ENCODE measurements at regions not wholly inside any gene's neighbourhood (a gene's known extent, or its start where the extent isn't known, plus 50 kb on each side); places are given as distances from the start of the nearest gene placed in this dataset.

- Mint-ChIP-seq H3K9me3 (ENCODE audit: unreplicated experiment) (peaks cover 4% of the 10 kb centered on the region), H3K27ac (ENCODE audit: unreplicated experiment) (no peak overlapping the region), H3K4me1 (ENCODE audit: unreplicated experiment) (no peaks in the 10 kb centered on the region), H3K36me3 (ENCODE audit: unreplicated experiment) (no peaks in the 10 kb centered on the region), H3K4me3 (ENCODE audit: unreplicated experiment) (no peak overlapping the region), H3K27me3 (ENCODE audit: unreplicated experiment) (no peaks in the 10 kb centered on the region)
- no peak for TF ChIP-seq CTCF (IDR thresholded peaks at IDR 0.05)
- DNase-seq (ENCODE audit: extremely low spot score, unreplicated experiment), result no peak
Observed at GRCh38 chr1:218845589-218845988, 328.1 kb upstream of the LYPLAL1 start.

GRCh38 chr1:218846181-218846580, 327.5 kb upstream of the LYPLAL1 start:
- Mint-ChIP-seq H3K9me3 (ENCODE audit: unreplicated experiment) (peaks cover under 1% of the 10 kb centered on the region), H3K36me3 (ENCODE audit: unreplicated experiment) (no peaks in the 10 kb centered on the region), H3K4me3 (ENCODE audit: unreplicated experiment) (no peak overlapping the region), H3K4me1 (ENCODE audit: unreplicated experiment) (no peaks in the 10 kb centered on the region), H3K27ac (ENCODE audit: unreplicated experiment) (no peak overlapping the region), H3K27me3 (ENCODE audit: unreplicated experiment) (no peaks in the 10 kb centered on the region)
- TF ChIP-seq CTCF (IDR thresholded peaks at IDR 0.05), result no peak
- no peak for DNase-seq (ENCODE audit: extremely low spot score, unreplicated experiment)

- no peak overlapping the region for H3K4me3 Mint-ChIP-seq (ENCODE audit: unreplicated experiment)
- TF ChIP-seq CTCF (IDR thresholded peaks at IDR 0.05), result no peak
- H3K4me1 Mint-ChIP-seq (ENCODE audit: unreplicated experiment), result peaks cover 6% of the 10 kb centered on the region
- no peak overlapping the region for H3K27ac Mint-ChIP-seq (ENCODE audit: unreplicated experiment)
- no peaks in the 10 kb centered on the region for H3K36me3 Mint-ChIP-seq (ENCODE audit: unreplicated experiment)
- no peaks in the 10 kb centered on the region for H3K9me3 Mint-ChIP-seq (ENCODE audit: unreplicated experiment)
- DNase-seq (ENCODE audit: extremely low spot score, unreplicated experiment), result no peak
- no peaks in the 10 kb centered on the region for H3K27me3 Mint-ChIP-seq (ENCODE audit: unreplicated experiment)
Observed at GRCh38 chr1:218847089-218847768, 326.4 kb upstream of the LYPLAL1 start.

GRCh38 chr1:218848009-218848408, 325.7 kb upstream of the LYPLAL1 start:
- Mint-ChIP-seq H3K4me3 (ENCODE audit: unreplicated experiment) (no peak overlapping the region), H3K27me3 (ENCODE audit: unreplicated experiment) (no peaks in the 10 kb centered on the region), H3K4me1 (ENCODE audit: unreplicated experiment) (peaks cover 6% of the 10 kb centered on the region), H3K36me3 (ENCODE audit: unreplicated experiment) (no peaks in the 10 kb centered on the region), H3K9me3 (ENCODE audit: unreplicated experiment) (no peaks in the 10 kb centered on the region), H3K27ac (ENCODE audit: unreplicated experiment) (no peak overlapping the region)
- no peak for DNase-seq (ENCODE audit: extremely low spot score, unreplicated experiment)
- no peak for TF ChIP-seq CTCF (IDR thresholded peaks at IDR 0.05)

GRCh38 chr1:218850367-218850766, 323.3 kb upstream of the LYPLAL1 start:
- no peaks in the 10 kb centered on the region for H3K9me3 Mint-ChIP-seq (ENCODE audit: unreplicated experiment)
- H3K27ac Mint-ChIP-seq (ENCODE audit: unreplicated experiment), result no peak overlapping the region
- peaks cover 6% of the 10 kb centered on the region for H3K4me1 Mint-ChIP-seq (ENCODE audit: unreplicated experiment)
- no peaks in the 10 kb centered on the region for H3K27me3 Mint-ChIP-seq (ENCODE audit: unreplicated experiment)
- no peak overlapping the region for H3K4me3 Mint-ChIP-seq (ENCODE audit: unreplicated experiment)
- DNase-seq (ENCODE audit: extremely low spot score, unreplicated experiment), result no peak
- TF ChIP-seq CTCF (IDR thresholded peaks at IDR 0.05), result no peak
- H3K36me3 Mint-ChIP-seq (ENCODE audit: unreplicated experiment), result no peaks in the 10 kb centered on the region

Measured in osteocyte (in vitro differentiated cells).